GM13976 (cell line): ENCODE measurements at regions not wholly inside any gene's neighbourhood (a gene's known extent, or its start where the extent isn't known, plus 50 kb on each side); places are given as distances from the start of the nearest gene placed in this dataset.

Source experiments
- DNase-seq: peaks from one replicate; pipeline ENCODE4 v3.0.0; 2012; ENCODE audit warnings: low spot score
- CTCF ChIP-seq: IDR thresholded peaks from 2 replicates; pipeline ENCODE4 v1.5.1; 2012; ENCODE audit warnings: borderline replicate concordance, mild to moderate bottlenecking; ENCODE audit not compliant: insufficient read depth; ENCODE audit errors: extremely low read depth, missing control alignments, control extremely low read depth
- in situ Hi-C: fragments of 300-500 bp; cut with MboI; formaldehyde crosslinking; loops from one replicate; pipeline ENCODE4 v1.12.0; 2022; ENCODE audit warnings: low sequenced_read_pairs, mixed read lengths, inconsistent platforms; ENCODE audit not compliant: unreplicated experiment

GRCh38 chr18:4593895-4594294 lies 138.8 kb upstream of the DLGAP1 start:
- TF ChIP-seq CTCF, result no peak
- DNase-seq, result no peak
- in situ Hi-C loops, result no loop called here

- no peak for TF ChIP-seq CTCF
- in situ Hi-C loops, result no loop called here
- DNase-seq, result no peak
Measured at GRCh38 chr18:4593459-4593858, 138.4 kb upstream of the DLGAP1 start.

GRCh38 chr18:4589056-4589800 lies 134.1 kb upstream of the DLGAP1 start:
- no peak for TF ChIP-seq CTCF
- no peak for DNase-seq
- in situ Hi-C loops, result no loop called here

- DNase-seq, result no peak
- in situ Hi-C loops, result no loop called here
- TF ChIP-seq CTCF, result no peak
Measured at GRCh38 chr18:4587204-4587603, 132.1 kb upstream of the DLGAP1 start.

- DNase-seq, result no peak
- in situ Hi-C loops, result no loop called here
- no peak for TF ChIP-seq CTCF
Measured at GRCh38 chr18:4586731-4587130, 131.6 kb upstream of the DLGAP1 start.

- in situ Hi-C loops, result no loop called here
- TF ChIP-seq CTCF, result no peak
Measured at GRCh38 chr18:4582431-4583335, 127.6 kb upstream of the DLGAP1 start.

More at GRCh38 chr18:4582431-4583335, 127.6 kb upstream of the DLGAP1 start:
- no peak for DNase-seq
